Lower lobe of right lung (tissue), 2 donors: ENCODE measurements at regions not wholly inside any gene's neighbourhood (a gene's known extent, or its start where the extent isn't known, plus 50 kb on each side); places are given as distances from the start of the nearest gene placed in this dataset.

Source experiments
- ATAC-seq, 2 donors: fragments of 200-7000 bp; cut with Tn5 transposase; one replicate each; pipeline ENCODE4 v1.9.1; 2020 to 2022; ENCODE audit warnings: mild to moderate bottlenecking in 2 of 2, moderate library complexity in 2 of 2
- DNase-seq: peaks from one replicate; pipeline ENCODE4 v3.0.0-alpha.2; 2020
- H3K27ac ChIP-seq: fragments of 200-600 bp; one replicate; pipeline ENCODE4 v1.8.0; 2022
- H3K27me3 ChIP-seq: fragments of 200-600 bp; one replicate; pipeline ENCODE4 v1.8.0; 2022; ENCODE audit warnings: low read depth
- H3K36me3 ChIP-seq: fragments of 200-600 bp; one replicate; pipeline ENCODE4 v1.8.0; 2022; ENCODE audit warnings: mild to moderate bottlenecking
- H3K4me1 ChIP-seq: fragments of 200-600 bp; one replicate; pipeline ENCODE4 v1.8.0; 2022
- H3K4me3 ChIP-seq: fragments of 200-600 bp; one replicate; pipeline ENCODE4 v1.8.0; 2022; ENCODE audit warnings: mild to moderate bottlenecking
- H3K9me3 ChIP-seq: fragments of 200-600 bp; one replicate; pipeline ENCODE4 v1.8.0; 2022
- CTCF ChIP-seq: fragments of 200-600 bp; IDR thresholded peaks from one replicate; pipeline ENCODE4 v1.8.0; 2022; ENCODE audit warnings: antibody characterized with exemption, mild to moderate bottlenecking
- intact Hi-C: fragments of 100-400 bp; cut with DNase I; formaldehyde crosslinking; loops from one replicate; pipeline ENCODE4 v1.11.0; 2022
- donor health status: DM: no; HTN: yes; CAD: no; lungs with severe emphysema.

- no peak for TF ChIP-seq CTCF
- DNase-seq = no peak
- intact Hi-C loops = no loop called here
- no peak overlapping the region for H3K27ac ChIP-seq
- H3K36me3 ChIP-seq = no peaks in the 10 kb centered on the region
- H3K9me3 ChIP-seq = peaks cover 3% of the 10 kb centered on the region
- ATAC-seq = no peak
- no peaks in the 10 kb centered on the region for H3K4me1 ChIP-seq
- no peaks in the 10 kb centered on the region for H3K27me3 ChIP-seq
- H3K4me3 ChIP-seq = no peak overlapping the region
Observed at GRCh38 chr4:43410636-43411035, 518.1 kb downstream of the GRXCR1 start.

- ATAC-seq (no peak), DNase-seq (no peak)
- Histone ChIP-seq H3K27ac (no peak overlapping the region), H3K9me3 (peaks cover 3% of the 10 kb centered on the region), H3K36me3 (no peaks in the 10 kb centered on the region), H3K4me1 (no peaks in the 10 kb centered on the region), H3K27me3 (no peaks in the 10 kb centered on the region), H3K4me3 (no peak overlapping the region)
- intact Hi-C loops = no loop called here
- no peak for TF ChIP-seq CTCF
Observed at GRCh38 chr4:43411226-43411625, 518.7 kb downstream of the GRXCR1 start.

DNA sequence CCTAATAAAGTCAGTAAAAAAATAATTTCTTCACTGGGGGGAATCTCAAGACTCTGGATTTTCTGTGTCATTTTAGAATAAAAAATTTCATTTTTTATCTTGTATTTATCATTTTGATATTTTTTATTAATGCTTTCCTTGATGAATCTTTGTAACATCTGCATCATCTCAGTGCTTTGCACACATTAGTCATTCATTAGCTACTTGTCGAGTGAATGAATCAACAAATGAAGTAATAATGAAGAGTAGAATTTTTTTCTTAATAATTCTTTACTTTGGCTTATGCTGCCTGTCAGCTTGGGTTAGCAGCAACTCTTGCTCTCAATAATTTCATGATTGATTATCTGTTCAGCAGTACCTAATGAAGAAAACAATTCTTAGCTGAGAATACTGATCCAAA lies 530.8 kb downstream of the GRXCR1 start:
- H3K4me1 ChIP-seq = no peaks in the 10 kb centered on the region

GRCh38 chr4:43425206-43425605 lies 532.7 kb downstream of the GRXCR1 start:
- Histone ChIP-seq H3K27ac (no peak overlapping the region), H3K36me3 (no peaks in the 10 kb centered on the region), H3K9me3 (no peaks in the 10 kb centered on the region), H3K27me3 (no peaks in the 10 kb centered on the region), H3K4me1 (no peaks in the 10 kb centered on the region), H3K4me3 (no peak overlapping the region)
- intact Hi-C loops = no loop called here
- ATAC-seq (no peak), DNase-seq (no peak)
- no peak for TF ChIP-seq CTCF

More for the DNA sequence above, 530.8 kb downstream of the GRXCR1 start:
- H3K9me3 ChIP-seq = no peaks in the 10 kb centered on the region
- H3K27me3 ChIP-seq = no peaks in the 10 kb centered on the region
- no peak for TF ChIP-seq CTCF
- DNase-seq (no peak), ATAC-seq (no peak)
- intact Hi-C loops = no loop called here
- no peak overlapping the region for H3K27ac ChIP-seq
- H3K36me3 ChIP-seq = no peaks in the 10 kb centered on the region
- H3K4me3 ChIP-seq = no peak overlapping the region

DNA sequence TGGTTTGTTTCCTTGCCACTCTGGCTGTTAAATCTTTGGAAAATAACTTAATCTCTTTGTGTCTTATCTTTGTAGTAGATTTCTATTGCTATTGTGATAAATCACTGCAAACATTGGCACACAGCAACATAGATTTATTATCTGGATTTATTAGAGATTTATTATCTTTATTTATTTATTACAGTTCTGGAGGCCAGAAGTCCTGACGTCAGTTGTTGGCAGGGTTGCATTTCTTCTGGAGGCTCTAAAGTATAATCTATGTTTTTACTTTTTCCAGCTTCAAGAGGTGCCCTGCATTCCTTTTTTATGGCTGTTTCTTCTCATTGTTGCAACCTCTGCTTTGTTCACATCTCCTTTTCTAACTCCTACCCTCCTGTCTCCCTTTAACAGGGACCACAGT lies 542.8 kb downstream of the GRXCR1 start:
- peaks cover 12% of the 10 kb centered on the region for H3K9me3 ChIP-seq
- no peak overlapping the region for H3K4me3 ChIP-seq
- no peaks in the 10 kb centered on the region for H3K4me1 ChIP-seq
- H3K27ac ChIP-seq = no peak overlapping the region
- no peaks in the 10 kb centered on the region for H3K27me3 ChIP-seq
- DNase-seq (no peak), ATAC-seq (no peak)
- no peak for TF ChIP-seq CTCF
- H3K36me3 ChIP-seq = no peaks in the 10 kb centered on the region
- intact Hi-C loops = no loop called here

DNA sequence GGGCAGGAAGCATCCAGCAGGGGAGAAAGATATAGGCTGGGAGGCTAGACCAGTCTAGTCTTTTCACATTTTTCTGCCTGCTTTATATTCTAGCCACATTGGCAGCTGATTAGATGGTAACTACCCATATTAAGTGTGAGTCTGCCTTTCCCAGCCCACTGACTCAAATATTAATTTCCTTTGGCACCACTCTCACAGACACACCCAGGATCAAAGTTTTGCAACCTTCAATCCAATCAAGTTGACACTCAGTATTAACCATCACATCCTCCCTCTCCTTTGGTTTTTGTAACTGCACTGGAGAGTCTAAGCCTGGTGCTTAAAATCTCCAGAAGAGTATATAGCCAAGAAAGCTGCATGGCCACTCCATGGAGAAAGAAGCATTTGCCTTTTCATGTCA lies 560.4 kb downstream of the GRXCR1 start:
- no peak overlapping the region for H3K27ac ChIP-seq
- no peak overlapping the region for H3K4me3 ChIP-seq
- intact Hi-C loops = no loop called here
- no peak for TF ChIP-seq CTCF
- H3K36me3 ChIP-seq = no peaks in the 10 kb centered on the region
- DNase-seq (no peak), ATAC-seq (no peak)
- no peaks in the 10 kb centered on the region for H3K27me3 ChIP-seq
- no peaks in the 10 kb centered on the region for H3K4me1 ChIP-seq
- no peaks in the 10 kb centered on the region for H3K9me3 ChIP-seq
